ES-I3 (cell line): ENCODE measurements at regions not wholly inside any gene's neighbourhood (a gene's known extent, or its start where the extent isn't known, plus 50 kb on each side); places are given as distances from the start of the nearest gene placed in this dataset.

Experiments used
- H3K36me3 ChIP-seq: 2 replicates; pipeline ENCODE4 v1.6.1; 2013; ENCODE audit warnings: mild to moderate bottlenecking, low read length, control low read depth, moderate library complexity; ENCODE audit not compliant: insufficient read depth
- H3K4me1 ChIP-seq: 2 replicates; pipeline ENCODE4 v1.6.1; 2013; ENCODE audit warnings: mild to moderate bottlenecking, control low read depth, low read length; ENCODE audit not compliant: insufficient read depth
- H3K9ac ChIP-seq: 2 replicates; pipeline ENCODE4 v1.6.1; 2013; ENCODE audit warnings: low read depth, mild to moderate bottlenecking, low read length, moderate library complexity
- H3K9me3 ChIP-seq: 2 replicates; pipeline ENCODE4 v1.6.1; 2013; ENCODE audit warnings: mild to moderate bottlenecking, low read length, moderate library complexity; ENCODE audit not compliant: control insufficient read depth, insufficient read depth

DNA sequence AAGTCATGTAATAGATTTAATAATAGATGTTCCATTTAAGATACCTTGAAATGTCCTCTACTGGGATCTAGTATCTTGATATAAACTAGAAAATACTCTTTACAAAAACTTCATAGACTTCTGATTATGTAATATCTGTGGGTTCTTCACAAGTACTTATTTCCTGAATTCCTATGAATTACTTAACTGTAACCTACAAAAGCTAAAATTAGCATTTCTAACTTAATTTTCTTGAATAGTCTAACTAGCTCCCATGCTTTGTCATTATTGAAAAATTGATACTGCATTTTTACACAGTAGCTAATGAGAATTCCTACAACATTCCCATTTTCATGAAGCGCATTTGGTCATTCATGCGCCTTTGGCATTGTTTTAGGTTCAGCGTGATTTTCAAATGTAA, 1828.2 kb downstream of the MAT2B start:
- Histone ChIP-seq H3K36me3 (no peaks in the 10 kb centered on the region), H3K9me3 (no peaks in the 10 kb centered on the region), H3K9ac (no peak overlapping the region), H3K4me1 (no peaks in the 10 kb centered on the region)

- Histone ChIP-seq H3K9me3 (no peaks in the 10 kb centered on the region), H3K36me3 (no peaks in the 10 kb centered on the region), H3K9ac (no peak overlapping the region), H3K4me1 (no peaks in the 10 kb centered on the region)
These were observed 1828.8 kb downstream of the MAT2B start for GRCh38 chr5:165334201-165334600.

- Histone ChIP-seq H3K4me1 (peaks cover 5% of the 10 kb centered on the region; the same call in 1 of the 2 replicates), H3K36me3 (no peaks in the 10 kb centered on the region), H3K9ac (no peak overlapping the region), H3K9me3 (no peaks in the 10 kb centered on the region)
These were observed 1844.3 kb downstream of the MAT2B start for GRCh38 chr5:165349735-165350134.

DNA sequence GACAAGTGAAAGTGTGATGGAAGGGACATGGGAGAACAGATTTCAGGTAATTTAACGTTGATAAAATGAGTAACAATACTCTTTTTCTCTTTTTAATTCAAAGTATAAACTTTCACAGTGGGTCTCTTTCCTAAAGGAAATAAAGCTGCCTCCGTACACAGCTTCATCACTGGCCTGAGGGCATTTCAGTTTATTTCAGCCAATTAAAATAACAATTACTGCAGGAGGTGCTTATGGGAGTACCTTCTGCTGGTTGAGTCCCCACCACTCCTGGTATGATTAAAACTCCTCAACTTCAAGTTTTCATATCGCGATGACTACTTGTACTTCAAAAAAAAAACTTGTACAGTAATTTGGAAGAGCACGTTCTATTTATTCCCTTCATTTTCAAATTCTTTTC, 1845.9 kb downstream of the MAT2B start:
- Histone ChIP-seq H3K4me1 (peaks cover 5% of the 10 kb centered on the region; the same call in 1 of the 2 replicates), H3K9me3 (no peaks in the 10 kb centered on the region), H3K9ac (no peak overlapping the region), H3K36me3 (no peaks in the 10 kb centered on the region)

DNA sequence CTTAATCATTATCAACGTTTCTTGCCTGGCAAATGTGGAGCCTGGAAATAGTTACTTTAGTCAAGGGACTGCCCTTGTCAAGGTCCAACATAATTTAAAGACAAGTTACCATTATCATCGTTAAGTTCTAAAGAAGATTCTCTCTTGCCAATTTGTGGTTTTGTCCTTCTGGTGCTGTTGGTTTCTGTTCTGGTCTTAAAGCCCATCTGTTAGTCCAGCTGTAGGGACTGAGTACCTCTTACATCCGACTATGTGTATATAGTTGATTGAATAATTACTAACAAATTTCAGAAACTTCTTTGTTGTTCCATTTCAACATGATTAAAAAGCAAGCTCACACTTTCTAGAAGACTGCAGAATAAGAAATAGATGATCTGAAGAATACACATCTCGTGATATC, 1854.9 kb downstream of the MAT2B start:
- no peaks in the 10 kb centered on the region for H3K36me3 ChIP-seq
- H3K4me1 ChIP-seq: no peaks in the 10 kb centered on the region
- no peak overlapping the region for H3K9ac ChIP-seq
- no peaks in the 10 kb centered on the region for H3K9me3 ChIP-seq

DNA sequence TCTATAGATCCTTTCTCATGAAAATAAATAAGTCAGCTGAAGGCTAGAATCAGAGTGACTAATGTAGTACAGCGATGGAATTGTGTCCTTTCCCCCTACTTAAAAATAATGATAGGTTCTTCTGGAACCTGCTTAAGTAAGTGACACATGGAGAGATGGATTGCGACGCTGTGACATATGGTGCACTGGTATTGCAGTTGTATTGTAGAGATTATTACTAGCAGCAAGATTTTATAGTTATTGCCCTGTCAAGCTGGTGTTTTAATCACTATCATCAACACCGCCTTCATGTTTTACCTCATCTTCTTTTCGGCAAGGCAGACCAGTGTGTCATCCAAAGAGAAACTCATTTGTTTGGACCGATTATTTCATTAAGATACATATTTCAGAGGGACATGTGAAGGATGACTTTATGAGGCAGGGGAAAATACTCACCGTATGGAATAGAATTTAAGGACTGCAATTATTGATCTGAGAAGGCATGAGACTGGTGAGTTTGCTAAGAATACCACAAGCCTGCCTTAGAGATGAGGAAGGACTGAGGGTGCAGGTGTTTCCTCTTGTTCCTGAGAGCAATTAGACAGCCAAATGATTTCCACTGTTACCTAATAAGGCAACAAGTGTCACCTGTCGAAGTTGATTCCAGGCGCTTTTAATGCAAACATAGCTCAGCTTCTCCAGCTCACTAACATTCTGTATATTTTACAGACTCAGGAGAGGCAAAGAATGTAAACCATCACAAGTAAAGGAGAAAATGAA, 1855.5 kb downstream of the MAT2B start:
- H3K9me3 ChIP-seq: no peaks in the 10 kb centered on the region
- no peaks in the 10 kb centered on the region for H3K36me3 ChIP-seq
- H3K9ac ChIP-seq: no peak overlapping the region

GRCh38 chr5:165370233-165370632, 1864.8 kb downstream of the MAT2B start:
- H3K36me3 ChIP-seq: no peaks in the 10 kb centered on the region
- no peaks in the 10 kb centered on the region for H3K9me3 ChIP-seq
- no peak overlapping the region for H3K9ac ChIP-seq
- H3K4me1 ChIP-seq: no peaks in the 10 kb centered on the region

More for the DNA sequence above, 1855.5 kb downstream of the MAT2B start:
- no peaks in the 10 kb centered on the region for H3K4me1 ChIP-seq

DNA sequence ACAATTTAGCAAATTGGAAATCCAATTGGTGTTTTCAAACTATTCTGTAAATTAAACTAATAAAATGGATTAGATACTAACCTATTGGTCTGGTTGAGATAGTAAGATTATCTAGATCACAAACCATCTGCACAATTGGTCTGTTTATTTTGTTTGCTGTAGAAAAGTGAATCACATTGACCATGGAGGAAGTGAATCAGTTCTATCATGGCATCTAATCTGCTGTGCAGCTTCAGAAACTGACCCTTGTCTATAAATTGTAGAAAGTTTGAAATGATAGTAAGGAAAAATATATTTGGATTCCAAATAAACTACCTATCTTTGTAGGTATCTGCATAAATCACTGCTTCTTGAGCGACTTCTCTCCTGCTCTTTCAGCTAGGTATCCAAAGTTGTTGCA, 1865.4 kb downstream of the MAT2B start:
- Histone ChIP-seq H3K9ac (no peak overlapping the region), H3K36me3 (no peaks in the 10 kb centered on the region), H3K4me1 (no peaks in the 10 kb centered on the region), H3K9me3 (no peaks in the 10 kb centered on the region)

DNA sequence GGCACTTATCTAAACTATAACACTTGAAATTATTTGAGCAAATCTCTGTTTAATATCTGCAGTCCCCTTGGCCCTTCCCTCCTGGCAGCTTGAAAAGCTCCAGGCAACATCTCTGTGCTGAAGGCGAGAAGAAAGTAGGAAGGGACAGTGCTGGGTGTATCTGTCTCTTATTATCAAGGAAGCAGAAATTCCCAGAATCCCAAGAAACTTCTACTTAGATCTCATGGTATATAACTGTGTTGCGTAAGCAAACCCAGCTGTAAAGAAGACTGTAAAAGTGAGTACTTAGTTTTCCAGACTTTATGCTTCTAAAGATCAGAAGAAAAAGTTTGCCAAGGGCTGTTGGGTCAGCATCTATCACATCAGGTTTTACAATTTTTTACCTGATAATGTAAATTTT, 1869.8 kb downstream of the MAT2B start:
- H3K9me3 ChIP-seq: no peaks in the 10 kb centered on the region
- no peak overlapping the region for H3K9ac ChIP-seq
- no peaks in the 10 kb centered on the region for H3K36me3 ChIP-seq
- H3K4me1 ChIP-seq: no peaks in the 10 kb centered on the region

GRCh38 chr5:165393839-165394238, 1888.4 kb downstream of the MAT2B start:
- Histone ChIP-seq H3K9ac (no peak overlapping the region), H3K36me3 (no peaks in the 10 kb centered on the region), H3K4me1 (no peaks in the 10 kb centered on the region), H3K9me3 (no peaks in the 10 kb centered on the region)

GRCh38 chr5:165397516-165397915, 1892.1 kb downstream of the MAT2B start:
- no peaks in the 10 kb centered on the region for H3K9me3 ChIP-seq
- no peaks in the 10 kb centered on the region for H3K36me3 ChIP-seq
- no peaks in the 10 kb centered on the region for H3K4me1 ChIP-seq
- H3K9ac ChIP-seq: no peak overlapping the region

DNA sequence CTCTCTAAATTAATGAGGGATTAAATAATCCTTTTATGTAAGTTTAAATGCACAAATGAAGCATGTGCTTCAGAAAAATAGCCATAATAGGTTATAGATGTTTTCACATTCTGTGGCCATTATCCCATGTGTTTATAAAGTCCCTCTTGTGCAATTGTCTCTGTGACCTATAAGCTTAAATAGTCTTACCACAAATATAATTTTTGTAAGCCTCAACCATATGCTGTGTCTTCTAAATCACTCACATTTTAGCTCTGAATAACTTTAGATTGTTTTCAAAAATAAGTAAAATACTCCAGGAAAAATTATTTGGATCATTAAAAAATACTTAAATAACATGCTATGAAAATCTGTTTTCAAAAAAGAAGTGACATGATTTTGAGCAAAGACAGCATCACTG, 1894.7 kb downstream of the MAT2B start:
- no peaks in the 10 kb centered on the region for H3K36me3 ChIP-seq
- no peaks in the 10 kb centered on the region for H3K4me1 ChIP-seq
- H3K9ac ChIP-seq: no peak overlapping the region
- no peaks in the 10 kb centered on the region for H3K9me3 ChIP-seq

DNA sequence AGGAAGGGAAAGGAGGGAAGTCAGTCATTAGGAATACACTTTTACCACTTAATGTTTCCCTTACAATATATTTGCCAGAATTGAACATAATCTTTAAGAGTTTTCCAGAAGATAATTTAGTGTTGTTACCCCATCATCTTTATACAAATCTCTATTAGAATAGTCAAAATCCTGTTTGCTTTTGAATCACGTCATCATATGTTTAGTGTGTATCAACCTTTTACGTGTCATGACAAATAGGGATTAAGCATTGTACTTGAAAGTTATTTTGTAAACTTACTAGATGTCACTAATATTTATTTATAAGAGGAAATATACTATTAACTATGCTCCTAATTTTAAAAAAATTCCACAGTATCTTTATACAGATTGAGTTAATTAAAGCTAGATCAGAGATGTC, 1899.5 kb downstream of the MAT2B start:
- H3K4me1 ChIP-seq: no peaks in the 10 kb centered on the region
- H3K36me3 ChIP-seq: no peaks in the 10 kb centered on the region
- 0 out of 2 replicates have a peak, but pooled peaks cover 3% of the 10 kb centered on the region for H3K9me3 ChIP-seq
- no peak overlapping the region for H3K9ac ChIP-seq

GRCh38 chr5:165405340-165405739, 1899.9 kb downstream of the MAT2B start:
- Histone ChIP-seq H3K9me3 (0 out of 2 replicates have a peak, but pooled peaks cover 3% of the 10 kb centered on the region), H3K9ac (no peak overlapping the region), H3K36me3 (no peaks in the 10 kb centered on the region), H3K4me1 (no peaks in the 10 kb centered on the region)

DNA sequence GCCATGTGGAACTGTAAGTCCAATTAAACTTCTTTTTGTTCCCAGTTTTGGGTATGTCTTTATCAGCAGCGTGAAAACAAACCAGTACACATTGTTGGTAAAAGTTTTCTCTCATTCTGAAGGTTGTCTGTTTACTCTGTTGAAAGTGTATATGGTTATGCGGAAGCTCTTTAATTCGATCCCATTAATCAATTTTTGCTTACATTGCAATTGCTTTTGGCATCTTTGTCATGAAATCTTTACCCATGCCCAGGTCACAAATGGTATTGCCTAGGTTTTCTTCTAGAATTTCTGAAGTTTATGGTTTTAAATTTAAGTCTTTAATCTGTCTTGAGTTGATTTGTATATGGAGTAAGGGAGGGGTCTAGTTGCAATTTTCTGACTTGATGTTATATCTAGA, 1901.9 kb downstream of the MAT2B start:
- Histone ChIP-seq H3K36me3 (no peaks in the 10 kb centered on the region), H3K9me3 (0 out of 2 replicates have a peak, but pooled peaks cover 3% of the 10 kb centered on the region), H3K9ac (no peak overlapping the region)

More for the DNA sequence above, 1901.9 kb downstream of the MAT2B start:
- no peaks in the 10 kb centered on the region for H3K4me1 ChIP-seq
